ENCODE measurements at regions not wholly inside any gene's neighbourhood (a gene's known extent, or its start where the extent isn't known, plus 50 kb on each side); places are given as distances from the start of the nearest gene placed in this dataset.

DNA sequence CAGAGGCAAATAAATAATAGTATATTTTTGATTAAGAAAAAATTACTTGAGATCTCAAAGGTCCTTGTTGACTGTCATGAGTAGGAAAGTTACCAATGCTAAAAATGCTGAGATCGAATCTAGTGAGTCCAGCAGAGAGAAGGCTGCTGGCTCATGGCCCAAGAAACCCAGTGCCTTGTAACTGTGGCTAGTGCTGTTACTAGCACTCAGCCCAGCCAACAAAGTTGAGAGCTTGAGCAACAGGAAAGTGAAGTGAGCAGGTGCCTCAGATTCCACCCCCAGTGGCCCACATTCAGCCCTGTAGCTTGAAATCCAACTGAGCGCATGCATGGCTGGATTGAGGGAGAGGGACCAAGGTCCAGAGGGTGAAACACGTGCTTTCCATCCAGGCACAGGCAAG, 398.2 kb downstream of the SHANK2 start:
- no peaks in the 10 kb centered on the region for H3K27me3 ChIP-seq
- 82 to 90% (median 87%) methylated on average over 3 of the region's 3 CpGs for WGBS, 3 donors

DNA sequence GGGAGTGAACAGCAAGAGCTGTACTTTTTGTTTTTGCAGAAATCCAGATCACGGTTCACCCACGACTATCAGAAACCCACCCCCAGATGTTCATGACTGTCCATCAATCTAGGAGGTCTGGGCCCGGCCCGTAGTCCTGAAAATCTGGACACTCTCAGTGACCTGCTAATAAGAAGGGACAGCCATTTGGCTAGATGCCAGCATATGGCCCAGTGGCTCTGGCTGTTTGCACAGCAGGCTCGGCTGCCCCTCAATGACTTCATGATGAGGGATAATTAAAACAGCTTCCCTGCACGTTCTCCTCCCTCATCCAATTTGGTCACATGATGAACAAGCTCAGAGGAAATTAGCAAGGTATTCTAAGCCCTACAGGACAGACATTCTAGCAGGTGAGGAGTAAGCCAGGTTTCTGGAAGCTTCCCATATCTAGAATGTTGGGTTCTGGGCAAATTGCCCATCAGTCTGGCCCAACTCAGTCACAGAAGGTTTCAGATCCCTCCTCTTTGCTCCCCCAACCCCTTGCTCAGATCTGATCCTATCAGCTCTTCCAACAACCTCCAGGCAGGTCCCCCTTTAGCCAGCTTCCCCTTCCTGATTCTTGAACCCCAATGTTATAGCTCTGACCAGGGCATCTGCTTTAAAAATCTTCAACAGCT, 397.3 kb downstream of the SHANK2 start:
- WGBS, 3 donors = 25 to 29% (median 26%) methylated on average over 6 of the region's 6 CpGs
- Histone ChIP-seq H3K4me1 (ENCODE audit: insufficient read depth) (no peaks in the 10 kb centered on the region), H3K27ac (no peak overlapping the region), H3K4me3 (no peak overlapping the region), H3K36me3 (no peaks in the 10 kb centered on the region), H3K27me3 (no peaks in the 10 kb centered on the region), H3K9me3 (no peaks in the 10 kb centered on the region)
- TF ChIP-seq EP300 (IDR thresholded peaks at IDR 0.05) = no peak
- TF ChIP-seq POLR2A (IDR thresholded peaks at IDR 0.05) = no peak
- TF ChIP-seq, protein P1, sequence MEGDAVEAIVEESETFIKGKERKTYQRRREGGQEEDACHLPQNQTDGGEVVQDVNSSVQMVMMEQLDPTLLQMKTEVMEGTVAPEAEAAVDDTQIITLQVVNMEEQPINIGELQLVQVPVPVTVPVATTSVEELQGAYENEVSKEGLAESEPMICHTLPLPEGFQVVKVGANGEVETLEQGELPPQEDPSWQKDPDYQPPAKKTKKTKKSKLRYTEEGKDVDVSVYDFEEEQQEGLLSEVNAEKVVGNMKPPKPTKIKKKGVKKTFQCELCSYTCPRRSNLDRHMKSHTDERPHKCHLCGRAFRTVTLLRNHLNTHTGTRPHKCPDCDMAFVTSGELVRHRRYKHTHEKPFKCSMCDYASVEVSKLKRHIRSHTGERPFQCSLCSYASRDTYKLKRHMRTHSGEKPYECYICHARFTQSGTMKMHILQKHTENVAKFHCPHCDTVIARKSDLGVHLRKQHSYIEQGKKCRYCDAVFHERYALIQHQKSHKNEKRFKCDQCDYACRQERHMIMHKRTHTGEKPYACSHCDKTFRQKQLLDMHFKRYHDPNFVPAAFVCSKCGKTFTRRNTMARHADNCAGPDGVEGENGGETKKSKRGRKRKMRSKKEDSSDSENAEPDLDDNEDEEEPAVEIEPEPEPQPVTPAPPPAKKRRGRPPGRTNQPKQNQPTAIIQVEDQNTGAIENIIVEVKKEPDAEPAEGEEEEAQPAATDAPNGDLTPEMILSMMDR (IDR thresholded peaks at IDR 0.05) = no peak
- no peak for DNase-seq
- intact Hi-C loops (cut with DNase I) = no loop called here

More for the DNA sequence above, 398.2 kb downstream of the SHANK2 start:
- Histone ChIP-seq H3K27ac (no peak overlapping the region), H3K36me3 (no peaks in the 10 kb centered on the region), H3K4me3 (no peak overlapping the region), H3K4me1 (ENCODE audit: insufficient read depth) (no peaks in the 10 kb centered on the region), H3K9me3 (no peaks in the 10 kb centered on the region)
- no peak for TF ChIP-seq POLR2A (IDR thresholded peaks at IDR 0.05)
- no peak for TF ChIP-seq EP300 (IDR thresholded peaks at IDR 0.05)
- TF ChIP-seq, protein P1 (IDR thresholded peaks at IDR 0.05) = no peak
- intact Hi-C loops (cut with DNase I) = no loop called here
- no peak for DNase-seq

DNA sequence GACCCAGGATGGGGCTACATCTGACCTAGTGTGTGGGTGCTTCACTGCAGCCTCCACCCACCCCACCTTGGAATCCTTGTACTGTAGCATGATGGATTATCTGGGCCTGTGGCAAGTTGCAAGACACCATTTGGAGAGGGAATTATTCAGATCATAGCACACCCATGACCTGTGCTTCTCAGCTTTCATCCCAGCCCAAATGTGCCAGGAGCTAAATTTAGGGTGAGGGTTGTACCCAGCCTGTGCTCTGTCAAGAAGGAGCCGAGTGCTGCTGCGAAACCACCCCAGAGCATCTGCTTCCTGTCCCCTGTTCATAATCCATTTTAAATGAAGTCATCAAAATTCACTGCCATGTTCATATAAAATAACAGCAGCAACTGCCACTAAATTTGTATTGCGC, 394.5 kb downstream of the SHANK2 start:
- Histone ChIP-seq H3K9me3 (no peaks in the 10 kb centered on the region), H3K4me1 (ENCODE audit: insufficient read depth) (no peaks in the 10 kb centered on the region), H3K27ac (no peak overlapping the region), H3K36me3 (no peaks in the 10 kb centered on the region), H3K27me3 (no peaks in the 10 kb centered on the region), H3K4me3 (no peak overlapping the region)
- 88 to 93% (median 91%) methylated on average over 3 of the region's 3 CpGs for WGBS, 3 donors
- TF ChIP-seq POLR2A (IDR thresholded peaks at IDR 0.05) (no peak), EP300 (IDR thresholded peaks at IDR 0.05) (no peak)
- intact Hi-C loops (cut with DNase I) = no loop called here
- DNase-seq = no peak

DNA sequence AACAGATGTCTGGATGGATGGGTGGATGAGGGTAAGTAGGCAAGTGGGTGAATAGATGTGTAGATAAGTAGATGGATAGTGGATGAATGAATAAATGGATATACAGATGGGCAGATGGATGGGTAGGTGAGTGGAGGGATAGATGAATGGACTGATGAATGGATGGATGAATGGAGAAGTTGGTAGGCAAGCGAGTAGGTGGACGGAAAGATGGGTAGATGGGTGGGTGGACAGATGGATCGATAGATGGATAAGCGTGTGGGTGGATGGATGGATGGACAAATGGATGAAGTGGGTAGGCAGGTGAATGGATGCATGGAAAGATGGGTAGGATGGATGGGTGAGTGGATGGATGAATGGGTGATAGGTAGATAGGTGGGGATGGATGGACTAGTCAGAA, 393.2 kb downstream of the SHANK2 start:
- Histone ChIP-seq H3K9me3 (no peaks in the 10 kb centered on the region), H3K4me1 (ENCODE audit: insufficient read depth) (no peaks in the 10 kb centered on the region), H3K36me3 (no peaks in the 10 kb centered on the region), H3K27ac (no peak overlapping the region), H3K27me3 (no peaks in the 10 kb centered on the region), H3K4me3 (no peak overlapping the region)
- TF ChIP-seq POLR2A (IDR thresholded peaks at IDR 0.05) (no peak), EP300 (IDR thresholded peaks at IDR 0.05) (no peak)
- TF ChIP-seq, protein P1 (IDR thresholded peaks at IDR 0.05) = no peak
- intact Hi-C loops (cut with DNase I) = no loop called here
- WGBS, 3 donors = 96 to 97% (median 97%) methylated on average over 4 of the region's 4 CpGs
- no peak for DNase-seq

DNA sequence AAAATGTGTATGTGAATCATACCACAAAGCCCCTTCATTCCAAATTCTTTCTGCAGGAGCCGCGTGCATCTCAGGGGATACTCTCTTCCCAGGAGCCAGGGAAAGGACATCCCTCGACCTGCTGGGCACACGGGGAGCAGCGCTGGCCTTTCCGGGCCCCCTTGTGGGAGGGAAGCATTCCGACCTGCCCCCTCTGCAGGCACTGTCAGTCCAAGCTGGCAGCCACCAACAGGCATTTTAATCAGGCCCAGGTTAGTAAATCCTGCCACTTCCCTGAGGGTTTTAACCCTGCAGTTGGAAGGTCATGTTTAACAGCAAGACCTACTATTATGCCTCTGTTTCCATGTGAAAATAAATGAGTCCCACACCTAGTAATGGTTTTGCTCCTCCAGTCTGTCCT, 391.5 kb downstream of the SHANK2 start:
- no peaks in the 10 kb centered on the region for H3K27me3 ChIP-seq
- H3K27ac ChIP-seq = no peak overlapping the region
- no peak for DNase-seq
- TF ChIP-seq, protein P1 (IDR thresholded peaks at IDR 0.05) = no peak
- TF ChIP-seq POLR2A (IDR thresholded peaks at IDR 0.05) (no peak), EP300 (IDR thresholded peaks at IDR 0.05) (no peak)
- WGBS, 3 donors = 35 to 42% (median 36%) methylated on average over 7 of the region's 7 CpGs
- no peaks in the 10 kb centered on the region for H3K9me3 ChIP-seq
- H3K4me1 ChIP-seq (ENCODE audit: insufficient read depth) = no peaks in the 10 kb centered on the region
- no peaks in the 10 kb centered on the region for H3K36me3 ChIP-seq
- no peak overlapping the region for H3K4me3 ChIP-seq
- intact Hi-C loops (cut with DNase I) = no loop called here

All from ovary (tissue), 7 donors.